ENCODE measurements at regions not wholly inside any gene's neighbourhood (a gene's known extent, or its start where the extent isn't known, plus 50 kb on each side); places are given as distances from the start of the nearest gene placed in this dataset.

DNA sequence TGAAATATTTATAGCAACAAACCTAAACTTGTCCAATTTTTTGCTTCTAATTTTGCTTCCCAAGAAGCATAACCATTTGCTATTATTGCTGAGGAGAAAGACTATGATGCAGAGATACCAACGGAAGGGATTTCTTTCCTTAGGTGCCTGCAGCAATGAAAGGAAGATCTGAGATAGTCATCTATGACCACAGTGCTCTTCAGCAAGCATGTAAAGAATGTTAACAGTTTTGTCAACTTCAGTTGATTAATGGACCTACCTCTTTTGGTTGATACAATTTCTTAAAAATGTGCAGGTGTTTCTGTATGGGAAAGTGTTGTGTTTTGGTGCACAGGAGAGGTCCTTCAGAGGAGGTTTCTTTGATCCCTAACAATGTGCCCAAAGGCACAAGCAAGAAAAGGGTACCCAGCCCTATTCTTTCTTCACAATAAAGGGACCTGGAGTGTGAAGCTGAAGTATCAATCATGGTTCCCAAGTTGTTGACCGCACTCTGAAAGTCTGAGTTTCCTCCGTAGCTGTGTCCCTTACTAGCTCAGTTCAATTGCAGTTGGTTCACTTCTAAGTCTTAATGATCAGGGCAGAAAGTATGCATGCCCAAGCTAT, 307.7 kb upstream of the KCNH8 start:
- TF ChIP-seq EZH2 (IDR thresholded peaks at IDR 0.05; ENCODE audit: insufficient read depth, poor library complexity, severe bottlenecking) (no peak), EZH2phosphoT487 (IDR thresholded peaks at IDR 0.05; ENCODE audit: insufficient read depth, low read depth) (no peak)

Data from GM23248 (cell line).